Osteoblast (primary cell): ENCODE measurements at regions not wholly inside any gene's neighbourhood (a gene's known extent, or its start where the extent isn't known, plus 50 kb on each side); places are given as distances from the start of the nearest gene placed in this dataset.
"Not testable (repeated sequence)": the region's sequence is repeated elsewhere in the genome, so short reads cannot be mapped to it uniquely, and the experiment has no call there.

Experiments used
- DNase-seq: peaks from one replicate; pipeline ENCODE4 v3.0.0; 2011; ENCODE audit warnings: low spot score, mixed read lengths; ENCODE audit not compliant: insufficient read length; ENCODE audit errors: missing footprints
- H2AFZ ChIP-seq: 2 replicates; pipeline ENCODE4 v1.6.0; 2011; ENCODE audit warnings: mild to moderate bottlenecking, low read length
- H3K27ac ChIP-seq: 2 replicates; pipeline ENCODE4 v1.5.1; 2011; ENCODE audit warnings: mild to moderate bottlenecking, low read depth, low read length, moderate library complexity
- H3K27me3 ChIP-seq: 2 replicates; pipeline ENCODE4 v1.6.0; 2012; ENCODE audit warnings: mild to moderate bottlenecking, control low read depth, inconsistent platforms, low read length, moderate library complexity; ENCODE audit not compliant: insufficient read depth
- H3K36me3 ChIP-seq: 2 replicates; pipeline ENCODE4 v1.5.1; 2011; ENCODE audit warnings: mild to moderate bottlenecking, low read length, control low read depth, moderate library complexity; ENCODE audit not compliant: insufficient read depth
- H3K4me1 ChIP-seq: 2 replicates; pipeline ENCODE4 v1.5.1; 2011; ENCODE audit warnings: mild to moderate bottlenecking, low read length, control low read depth, moderate library complexity; ENCODE audit not compliant: insufficient read depth
- H3K4me2 ChIP-seq: 2 replicates; pipeline ENCODE4 v1.6.0; 2011; ENCODE audit warnings: mild to moderate bottlenecking, low read length; ENCODE audit not compliant: insufficient read depth
- H3K4me3 ChIP-seq: fragments of 200-600 bp; sonication (generic); 3 replicates; pipeline ENCODE4 v1.5.1; 2012; ENCODE audit warnings: mild to moderate bottlenecking, low read length, inconsistent platforms; ENCODE audit not compliant: insufficient read depth
- H3K79me2 ChIP-seq: 2 replicates; pipeline ENCODE4 v1.6.0; 2012; ENCODE audit warnings: mild to moderate bottlenecking, low read length, control low read depth, inconsistent platforms; ENCODE audit not compliant: insufficient read depth
- H3K9me3 ChIP-seq: 2 replicates; pipeline ENCODE4 v1.5.1; 2011; ENCODE audit warnings: low read depth, low read length, control low read depth
- H4K20me1 ChIP-seq: 2 replicates; pipeline ENCODE4 v1.6.0; 2012; ENCODE audit warnings: mild to moderate bottlenecking, low read length, control low read depth; ENCODE audit not compliant: insufficient read depth
- TF ChIP-seq, protein P1 (sequence below): IDR thresholded peaks from 2 replicates; pipeline ENCODE4 v1.5.1; 2011; ENCODE audit warnings: mild to moderate bottlenecking, low read depth, low read length, moderate library complexity; ENCODE audit errors: extremely low read depth

DNA sequence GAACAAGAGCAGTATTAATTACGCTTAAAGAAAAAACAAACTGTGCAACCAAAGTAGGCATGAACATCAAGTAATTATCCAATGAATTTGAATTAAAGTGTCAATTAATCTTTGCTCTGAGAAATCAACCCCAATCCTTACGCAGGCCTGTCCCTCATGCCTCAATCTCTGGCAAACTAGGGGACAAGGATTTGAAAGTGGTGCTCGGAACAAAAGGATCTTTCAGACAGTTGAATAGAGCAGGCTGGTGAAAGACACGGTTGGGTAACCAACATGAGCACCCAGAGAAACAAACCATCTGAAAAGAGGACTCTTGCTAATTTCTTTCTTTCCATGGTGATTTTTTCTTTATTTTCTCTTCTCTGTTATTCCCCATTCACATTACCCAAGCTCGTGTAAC is 203.5 kb upstream of the PHF14 start:
- H3K4me3 ChIP-seq: no peak overlapping the region

DNA sequence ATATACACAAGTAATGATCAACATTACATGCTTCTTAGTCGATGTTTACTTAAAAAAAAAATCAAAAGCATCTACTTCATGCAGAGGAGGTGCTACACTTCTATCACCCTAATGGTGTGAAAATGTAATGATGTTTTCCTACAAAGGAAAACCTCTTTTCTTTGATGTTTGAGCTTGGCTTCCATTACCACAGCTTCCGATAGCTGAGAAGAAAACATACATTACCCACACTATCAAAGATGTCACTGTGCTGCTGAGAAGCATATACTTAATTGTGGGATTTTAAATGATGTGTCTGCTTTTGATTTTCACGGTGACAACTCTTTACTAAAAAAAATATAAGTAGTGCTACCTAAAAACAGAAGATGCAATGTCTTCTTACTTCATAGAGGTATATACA is 200.2 kb upstream of the PHF14 start:
- H3K4me3 ChIP-seq: no peak overlapping the region
- no peak overlapping the region for H3K4me2 ChIP-seq
- no peaks in the 10 kb centered on the region for H3K79me2 ChIP-seq
- TF ChIP-seq, protein P1, sequence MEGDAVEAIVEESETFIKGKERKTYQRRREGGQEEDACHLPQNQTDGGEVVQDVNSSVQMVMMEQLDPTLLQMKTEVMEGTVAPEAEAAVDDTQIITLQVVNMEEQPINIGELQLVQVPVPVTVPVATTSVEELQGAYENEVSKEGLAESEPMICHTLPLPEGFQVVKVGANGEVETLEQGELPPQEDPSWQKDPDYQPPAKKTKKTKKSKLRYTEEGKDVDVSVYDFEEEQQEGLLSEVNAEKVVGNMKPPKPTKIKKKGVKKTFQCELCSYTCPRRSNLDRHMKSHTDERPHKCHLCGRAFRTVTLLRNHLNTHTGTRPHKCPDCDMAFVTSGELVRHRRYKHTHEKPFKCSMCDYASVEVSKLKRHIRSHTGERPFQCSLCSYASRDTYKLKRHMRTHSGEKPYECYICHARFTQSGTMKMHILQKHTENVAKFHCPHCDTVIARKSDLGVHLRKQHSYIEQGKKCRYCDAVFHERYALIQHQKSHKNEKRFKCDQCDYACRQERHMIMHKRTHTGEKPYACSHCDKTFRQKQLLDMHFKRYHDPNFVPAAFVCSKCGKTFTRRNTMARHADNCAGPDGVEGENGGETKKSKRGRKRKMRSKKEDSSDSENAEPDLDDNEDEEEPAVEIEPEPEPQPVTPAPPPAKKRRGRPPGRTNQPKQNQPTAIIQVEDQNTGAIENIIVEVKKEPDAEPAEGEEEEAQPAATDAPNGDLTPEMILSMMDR: no peak
- DNase-seq: no peak
- H3K4me1 ChIP-seq: no peaks in the 10 kb centered on the region
- no peaks in the 10 kb centered on the region for H3K9me3 ChIP-seq
- H3K27ac ChIP-seq: no peak overlapping the region
- no peaks in the 10 kb centered on the region for H4K20me1 ChIP-seq
- H3K36me3 ChIP-seq: no peaks in the 10 kb centered on the region
- H2AFZ ChIP-seq: no peak overlapping the region
- no peaks in the 10 kb centered on the region for H3K27me3 ChIP-seq

More for the DNA sequence above, 203.5 kb upstream of the PHF14 start:
- Histone ChIP-seq H3K36me3 (no peaks in the 10 kb centered on the region), H3K79me2 (no peaks in the 10 kb centered on the region), H2AFZ (no peak overlapping the region), H3K27ac (no peak overlapping the region), H4K20me1 (no peaks in the 10 kb centered on the region), H3K27me3 (no peaks in the 10 kb centered on the region), H3K9me3 (no peaks in the 10 kb centered on the region), H3K4me1 (no peaks in the 10 kb centered on the region), H3K4me2 (no peak overlapping the region)
- DNase-seq: no peak
- TF ChIP-seq, protein P1: no peak

DNA sequence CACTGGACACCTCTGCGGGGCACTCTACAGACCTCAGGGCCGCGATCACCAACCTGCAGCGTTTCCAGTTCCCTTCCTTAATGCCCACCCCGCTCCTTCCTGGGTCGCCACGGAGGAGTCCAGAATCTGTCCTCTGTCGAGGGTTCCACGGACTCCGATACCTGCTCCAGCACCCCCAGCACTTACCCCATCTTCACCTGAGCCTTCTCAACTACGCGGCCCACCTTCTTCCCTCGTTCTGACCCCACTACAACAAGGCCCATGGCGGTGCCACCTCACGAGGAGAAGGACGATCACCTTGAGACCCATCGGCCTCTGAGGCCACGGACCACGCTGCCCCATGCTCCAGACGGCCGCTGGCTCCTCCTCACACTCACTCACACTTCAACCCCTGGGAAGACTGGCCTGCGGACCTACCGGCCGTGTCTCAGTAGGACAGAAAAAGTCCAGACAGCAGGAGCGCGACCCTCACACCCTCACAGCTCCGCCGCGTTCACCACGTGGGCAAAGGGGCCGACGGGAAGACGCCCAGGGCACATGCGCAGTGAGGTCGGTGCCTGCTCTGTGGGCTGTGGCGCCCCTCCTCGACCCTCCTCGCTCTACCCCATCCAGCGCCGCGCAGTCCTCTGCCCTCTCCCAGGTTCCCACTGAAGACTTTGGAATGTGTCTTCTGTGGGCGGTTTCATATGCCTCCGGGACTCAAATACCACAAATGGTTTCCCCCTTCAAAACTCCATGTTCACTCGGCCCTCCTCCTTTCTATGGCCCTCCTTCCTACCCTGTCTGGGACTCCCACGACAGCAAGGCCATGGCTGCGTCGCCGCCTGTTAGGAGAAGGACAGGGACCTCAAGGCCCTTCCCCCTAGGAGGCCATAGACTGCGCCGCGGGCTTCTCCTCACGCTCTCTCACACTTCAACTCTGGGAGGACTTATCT is 193.9 kb upstream of the PHF14 start:
- TF ChIP-seq, protein P1: no peak
- DNase-seq: no peak
- Histone ChIP-seq H3K4me3 (no peak overlapping the region), H2AFZ (no peak overlapping the region), H3K9me3 (no peaks in the 10 kb centered on the region), H3K79me2 (no peaks in the 10 kb centered on the region), H4K20me1 (no peaks in the 10 kb centered on the region), H3K27me3 (no peaks in the 10 kb centered on the region), H3K36me3 (no peaks in the 10 kb centered on the region), H3K4me1 (no peaks in the 10 kb centered on the region), H3K4me2 (no peak overlapping the region), H3K27ac (no peak overlapping the region)

DNA sequence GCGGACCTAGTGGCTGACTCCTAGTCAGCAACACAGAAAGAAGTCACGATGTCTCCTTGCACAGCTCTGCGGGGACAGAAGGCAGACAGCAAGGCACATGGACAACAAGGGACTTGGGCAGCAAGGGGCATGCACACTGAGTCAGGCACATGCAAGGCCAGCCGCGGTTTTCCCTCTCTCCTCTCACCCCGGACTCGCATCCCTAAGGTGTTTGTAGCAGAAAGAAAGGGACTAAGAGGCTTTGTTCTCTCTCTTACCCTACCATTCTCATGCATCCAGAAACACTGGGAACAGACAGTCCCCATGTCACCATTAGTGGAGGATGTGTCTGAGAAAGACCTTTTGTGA is 193.3 kb upstream of the PHF14 start:
- TF ChIP-seq, protein P1: no peak
- Histone ChIP-seq H3K4me3 (no peak overlapping the region), H2AFZ (no peak overlapping the region), H3K4me1 (no peaks in the 10 kb centered on the region), H3K27ac (no peak overlapping the region), H3K79me2 (no peaks in the 10 kb centered on the region), H4K20me1 (no peaks in the 10 kb centered on the region), H3K36me3 (no peaks in the 10 kb centered on the region), H3K9me3 (no peaks in the 10 kb centered on the region), H3K27me3 (no peaks in the 10 kb centered on the region), H3K4me2 (no peak overlapping the region)
- no peak for DNase-seq

DNA sequence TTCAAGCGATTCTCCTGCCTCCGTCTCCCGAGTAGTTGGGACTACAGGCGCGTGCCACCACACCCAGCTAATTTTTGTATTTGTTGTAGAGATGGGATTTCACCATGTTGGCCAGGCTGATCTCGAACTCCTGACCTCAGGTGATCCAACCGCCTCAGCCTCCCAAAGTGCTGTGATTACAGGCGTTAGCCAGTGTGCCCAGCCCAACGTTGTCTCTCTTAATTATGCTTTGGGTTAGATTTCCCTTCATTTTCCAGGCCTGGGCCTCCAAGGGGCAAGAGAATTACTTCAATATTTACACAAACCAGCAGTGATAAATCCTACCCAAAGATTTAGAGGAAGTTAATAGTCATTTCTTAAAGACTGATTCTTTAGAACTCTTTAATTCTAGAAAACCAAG is 186.7 kb upstream of the PHF14 start:
- not testable (repeated sequence) for H3K27me3 ChIP-seq, H3K4me2 ChIP-seq, H3K4me1 ChIP-seq, H4K20me1 ChIP-seq, H3K79me2 ChIP-seq, H3K9me3 ChIP-seq, DNase-seq, H2AFZ ChIP-seq, H3K27ac ChIP-seq, H3K4me3 ChIP-seq, H3K36me3 ChIP-seq
